Prostate gland (tissue), 2 donors: ENCODE measurements at regions not wholly inside any gene's neighbourhood (a gene's known extent, or its start where the extent isn't known, plus 50 kb on each side); places are given as distances from the start of the nearest gene placed in this dataset.

Experiments
- DNase-seq: peaks from one replicate; pipeline ENCODE4 v3.0.0-alpha.2; 2019; ENCODE audit warnings: low spot score
- H3K27ac ChIP-seq, 2 donors: fragments of 200-600 bp; sonication (generic); 2 replicates each; pipeline ENCODE4 v1.5.1; 2017 to 2019
- H3K27me3 ChIP-seq: fragments of 200-600 bp; sonication (generic); replicated peaks from 2 replicates; pipeline ENCODE4 v1.5.1; 2019; ENCODE audit not compliant: insufficient read depth
- H3K36me3 ChIP-seq, 2 donors: fragments of 200-600 bp; sonication (generic); 1 replicate in 1 of 2; 2 replicates in 1 of 2; pipeline versions ENCODE4 v1.5.1 to v1.8.1; 2017 to 2019
- H3K4me1 ChIP-seq: fragments of 200-600 bp; sonication (generic); replicated peaks from 2 replicates; pipeline ENCODE4 v1.5.1; 2019
- H3K4me3 ChIP-seq, 2 donors: fragments of 200-600 bp; sonication (generic); 2 replicates each; pipeline ENCODE4 v1.5.1; 2017 to 2019
- H3K9me3 ChIP-seq: fragments of 200-600 bp; sonication (generic); 2 replicates; pipeline ENCODE4 v1.5.1; 2017
- POLR2A ChIP-seq: fragments of 450-650 bp; IDR thresholded peaks from one replicate; pipeline ENCODE4 v1.6.1; 2016; ENCODE audit warnings: antibody characterized with exemption, mild to moderate bottlenecking
- POLR2AphosphoS5 ChIP-seq: sonication (generic); formaldehyde crosslinking; IDR thresholded peaks from one replicate; pipeline ENCODE4 v1.6.1; 2017; ENCODE audit warnings: antibody characterized with exemption
- WGBS: methylation state at CpG from one replicate; pipeline ENCODE4 v1.1.5; 2018; 5-methylcytosine and 5-hydroxymethylcytosine counted together
- intact Hi-C: fragments of 100-400 bp; cut with DNase I; formaldehyde crosslinking; loops from one replicate; pipeline ENCODE4 v1.14.2; 2022
- TF ChIP-seq, protein P1 (sequence below), 4 experiments: fragments of 200-600 bp in 2 of 4; fragments of 450-650 bp in 2 of 4; sonication (generic) in 2 of 4; IDR thresholded peaks; 1 replicate in 3 of 4; 2 replicates in 1 of 4; pipeline ENCODE4 v1.5.1; 2016 to 2019; ENCODE audit warnings: antibody characterized with exemption in 4 of 4, mild to moderate bottlenecking in 2 of 4, moderate library complexity in 2 of 4

DNA sequence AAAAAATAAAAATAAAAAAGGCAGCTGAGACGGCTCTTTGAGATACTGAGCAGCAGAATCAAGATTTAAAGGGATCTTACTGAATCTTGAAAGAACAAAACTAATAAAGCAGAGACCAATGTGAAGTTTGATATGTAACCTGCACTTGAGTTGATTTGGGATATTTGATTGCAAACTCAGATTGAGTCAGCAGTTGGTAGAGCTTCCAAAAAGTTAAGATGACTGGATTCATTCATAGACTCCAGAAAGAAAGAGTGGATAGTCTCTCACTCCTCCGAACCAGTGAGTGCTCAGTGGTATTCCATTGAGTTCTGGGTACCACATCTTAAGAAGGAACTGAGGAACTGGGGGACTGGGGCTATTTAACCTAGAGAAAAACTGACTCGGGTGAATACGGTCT is 52.7 kb upstream of the TESK1 start:
- peaks cover 0 to 6% of the 10 kb centered on the region in 2 donors for H3K36me3 ChIP-seq
- no peaks in the 10 kb centered on the region for H3K9me3 ChIP-seq
- no peak for DNase-seq
- WGBS: 83% methylated on average over 4 of the region's 4 CpGs
- H3K27ac ChIP-seq: peak overlapping the region in 1 of 2 donors; percentile 26
- TF ChIP-seq POLR2AphosphoS5 (no peak), POLR2A (no peak)
- TF ChIP-seq, protein P1, sequence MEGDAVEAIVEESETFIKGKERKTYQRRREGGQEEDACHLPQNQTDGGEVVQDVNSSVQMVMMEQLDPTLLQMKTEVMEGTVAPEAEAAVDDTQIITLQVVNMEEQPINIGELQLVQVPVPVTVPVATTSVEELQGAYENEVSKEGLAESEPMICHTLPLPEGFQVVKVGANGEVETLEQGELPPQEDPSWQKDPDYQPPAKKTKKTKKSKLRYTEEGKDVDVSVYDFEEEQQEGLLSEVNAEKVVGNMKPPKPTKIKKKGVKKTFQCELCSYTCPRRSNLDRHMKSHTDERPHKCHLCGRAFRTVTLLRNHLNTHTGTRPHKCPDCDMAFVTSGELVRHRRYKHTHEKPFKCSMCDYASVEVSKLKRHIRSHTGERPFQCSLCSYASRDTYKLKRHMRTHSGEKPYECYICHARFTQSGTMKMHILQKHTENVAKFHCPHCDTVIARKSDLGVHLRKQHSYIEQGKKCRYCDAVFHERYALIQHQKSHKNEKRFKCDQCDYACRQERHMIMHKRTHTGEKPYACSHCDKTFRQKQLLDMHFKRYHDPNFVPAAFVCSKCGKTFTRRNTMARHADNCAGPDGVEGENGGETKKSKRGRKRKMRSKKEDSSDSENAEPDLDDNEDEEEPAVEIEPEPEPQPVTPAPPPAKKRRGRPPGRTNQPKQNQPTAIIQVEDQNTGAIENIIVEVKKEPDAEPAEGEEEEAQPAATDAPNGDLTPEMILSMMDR (IDR thresholded peaks at IDR 0.05): no peak
- H3K27me3 ChIP-seq: no peaks in the 10 kb centered on the region
- no peaks in the 10 kb centered on the region for H3K4me1 ChIP-seq
- intact Hi-C loops: loop anchor here (2.0 to 10.0 kb wide), 2 partner anchors 62 to 278 kb away; partner anchors contain the start of gene RUSC2
- no peak overlapping the region for H3K4me3 ChIP-seq

DNA sequence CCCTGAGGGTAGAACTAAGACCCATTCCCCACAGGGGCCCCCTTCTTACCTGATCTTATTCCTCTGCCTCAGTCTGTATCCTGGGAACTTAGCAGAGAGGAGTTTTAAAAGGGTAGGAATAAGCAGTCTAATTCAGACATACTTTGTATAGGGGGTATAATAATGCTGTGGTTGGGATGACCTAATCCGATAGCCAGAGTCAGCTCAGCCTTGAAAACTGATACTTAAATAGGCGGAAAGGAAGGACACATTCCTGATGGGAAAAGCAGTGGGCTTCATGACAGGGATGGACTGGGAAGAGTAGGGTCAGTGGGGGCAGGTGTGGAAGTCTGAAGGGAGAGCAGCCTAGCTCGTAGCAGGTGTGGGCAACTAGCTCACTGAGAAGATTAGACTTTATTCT is 52.2 kb upstream of the TESK1 start:
- Histone ChIP-seq H3K27ac (peak overlapping the region in 1 of 2 donors; percentile 45), H3K4me3 (no peak overlapping the region), H3K4me1 (no peaks in the 10 kb centered on the region), H3K36me3 (peaks cover 0 to 6% of the 10 kb centered on the region in 2 donors), H3K9me3 (no peaks in the 10 kb centered on the region), H3K27me3 (no peaks in the 10 kb centered on the region)
- 80% methylated on average over 3 of the region's 3 CpGs for WGBS
- DNase-seq: no peak
- intact Hi-C loops: loop anchor here (2.0 to 10.0 kb wide), 2 partner anchors 62 to 278 kb away; partner anchors contain the start of gene RUSC2
- TF ChIP-seq, protein P1 (IDR thresholded peaks at IDR 0.05): no peak
- TF ChIP-seq POLR2AphosphoS5 (no peak), POLR2A (no peak)

DNA sequence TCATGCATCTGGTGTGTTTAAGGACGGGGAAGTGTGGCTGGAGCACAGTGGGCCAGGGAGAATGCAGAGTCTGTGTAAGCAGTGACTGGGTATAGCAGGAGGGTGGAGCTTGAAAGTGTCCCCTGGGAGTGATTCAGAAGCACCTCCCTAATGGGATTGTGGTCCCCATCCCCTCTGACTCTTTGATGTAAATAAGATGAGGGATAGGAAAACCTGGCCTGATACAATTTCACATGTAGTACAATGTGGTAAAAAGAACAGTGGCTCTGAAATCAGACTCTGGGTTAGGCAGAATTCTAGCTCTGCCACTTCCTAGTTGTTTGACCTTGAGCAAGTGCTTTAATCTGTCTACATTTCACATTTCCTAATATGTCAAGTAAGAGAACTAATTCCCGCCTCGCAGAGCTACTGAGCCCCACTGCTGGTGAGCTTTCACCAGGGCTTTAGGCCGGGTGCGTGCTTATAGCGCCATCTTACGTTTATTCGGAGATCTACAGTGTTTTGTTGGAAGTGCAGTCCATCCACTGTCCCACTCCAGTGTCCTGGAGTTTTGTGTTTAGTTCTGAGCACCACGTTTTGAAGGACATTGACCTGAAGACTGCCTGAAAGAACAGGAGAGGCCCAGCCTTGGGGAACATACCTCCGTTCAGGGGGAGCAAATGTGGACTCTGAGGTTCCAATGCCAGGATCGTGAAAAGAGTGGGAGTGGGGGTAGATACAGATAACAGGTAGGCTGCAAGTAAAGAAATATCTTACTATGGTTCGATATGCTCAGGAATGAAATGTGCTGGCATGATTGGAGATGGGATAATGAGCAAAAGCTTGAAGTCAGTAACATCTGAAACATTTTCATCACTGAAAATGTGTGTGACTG is 51.2 kb upstream of the TESK1 start:
- DNase-seq: peak; percentile 44
- H3K4me1 ChIP-seq: no peaks in the 10 kb centered on the region
- H3K36me3 ChIP-seq: no peaks in the 10 kb centered on the region
- intact Hi-C loops: loop anchor here (2.0 to 10.0 kb wide), 2 partner anchors 63 to 279 kb away; partner anchors contain the start of gene RUSC2
- WGBS: 26% methylated on average over 12 of the region's 12 CpGs
- H3K27me3 ChIP-seq: no peaks in the 10 kb centered on the region
- H3K9me3 ChIP-seq: no peaks in the 10 kb centered on the region
- peak overlapping the region in 1 of 2 donors; percentile 61 for H3K27ac ChIP-seq
- no peak overlapping the region for H3K4me3 ChIP-seq
- TF ChIP-seq POLR2A (no peak), POLR2AphosphoS5 (peak; percentile 67)
- TF ChIP-seq, protein P1 (IDR thresholded peaks at IDR 0.05): peak; percentile 31 to 84 (median 82)

DNA sequence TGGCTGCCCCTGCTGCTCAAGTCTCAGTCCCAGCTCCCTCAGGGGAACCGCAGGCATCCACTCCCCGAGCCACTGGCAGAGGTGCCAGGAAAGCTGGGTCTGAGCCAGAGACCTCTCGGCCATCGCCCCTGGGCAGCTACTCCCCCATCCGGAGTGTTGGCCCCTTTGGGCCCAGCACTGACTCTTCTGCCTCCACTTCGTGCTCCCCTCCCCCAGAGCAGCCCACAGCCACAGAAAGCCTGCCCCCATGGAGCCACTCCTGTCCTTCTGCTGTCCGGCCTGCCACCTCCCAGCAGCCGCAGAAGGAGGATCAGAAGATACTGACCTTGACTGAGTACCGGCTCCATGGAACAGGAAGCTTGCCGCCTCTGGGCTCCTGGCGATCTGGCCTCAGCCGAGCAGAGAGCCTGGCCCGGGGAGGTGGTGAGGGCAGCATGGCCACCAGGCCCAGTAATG is 49.8 kb upstream of the TESK1 start:
- Histone ChIP-seq H3K9me3 (no peaks in the 10 kb centered on the region), H3K27ac (no peak overlapping the region), H3K36me3 (no peaks in the 10 kb centered on the region), H3K4me1 (no peaks in the 10 kb centered on the region), H3K27me3 (no peaks in the 10 kb centered on the region), H3K4me3 (no peak overlapping the region)
- DNase-seq: no peak
- TF ChIP-seq POLR2AphosphoS5 (no peak), POLR2A (no peak)
- TF ChIP-seq, protein P1 (IDR thresholded peaks at IDR 0.05): no peak
- intact Hi-C loops: loop anchor here (10.0 kb wide), 1 partner anchor 280 kb away; no protein-coding TSS in a partner anchor
- 90% methylated on average over 13 of the region's 13 CpGs for WGBS
